GM12892 (cell line): ENCODE measurements at regions not wholly inside any gene's neighbourhood (a gene's known extent, or its start where the extent isn't known, plus 50 kb on each side); places are given as distances from the start of the nearest gene placed in this dataset.

ENCODE experiments used
- POLR2A ChIP-seq: IDR thresholded peaks from 2 replicates; pipeline ENCODE4 v1.6.1; 2011; ENCODE audit warnings: low read depth, low read length, control low read depth
- POLR2AphosphoS5 ChIP-seq: IDR thresholded peaks from 2 replicates; pipeline ENCODE4 v1.6.1; 2011; ENCODE audit warnings: low read depth, low read length, control low read depth
- TAF1 ChIP-seq: IDR thresholded peaks from 2 replicates; pipeline ENCODE4 v1.6.1; 2011; ENCODE audit warnings: low read depth, mild to moderate bottlenecking, control low read depth, low read length, borderline replicate concordance

DNA sequence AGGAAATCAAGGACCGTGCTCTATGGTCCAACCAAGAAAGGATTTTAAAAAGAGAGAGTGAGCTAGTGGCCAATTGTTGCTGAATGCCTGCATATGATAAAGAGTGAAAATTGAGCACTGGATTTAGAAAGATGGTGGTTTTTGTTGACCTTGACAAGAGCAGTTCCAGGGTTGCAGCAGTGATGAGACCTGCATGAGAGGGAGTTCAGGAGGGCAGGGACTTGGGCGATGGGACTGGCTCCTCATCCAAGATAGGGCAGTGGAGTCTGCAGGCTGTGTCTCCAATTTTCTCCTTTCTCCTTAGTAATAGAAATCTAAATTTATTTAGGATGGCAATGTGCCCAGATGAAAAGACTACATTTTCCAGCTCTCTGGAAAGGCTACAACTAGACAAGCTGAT is 94.0 kb upstream of the B3GAT1 start:
- TF ChIP-seq POLR2A (no peak), POLR2AphosphoS5 (no peak), TAF1 (no peak)
